Glutamatergic neuron (in vitro differentiated cells): ENCODE measurements at regions not wholly inside any gene's neighbourhood (a gene's known extent, or its start where the extent isn't known, plus 50 kb on each side); places are given as distances from the start of the nearest gene placed in this dataset.

ENCODE experiments used
- DNase-seq: peaks from one replicate; pipeline ENCODE4 v3.0.0; 2022
- H3K27ac Mint-ChIP-seq: one replicate; pipeline ENCODE4 v1.8.0; 2020; ENCODE audit warnings: mild to moderate bottlenecking, mixed read lengths, inconsistent platforms; ENCODE audit not compliant: unreplicated experiment
- H3K27me3 Mint-ChIP-seq: one replicate; pipeline ENCODE4 v1.8.0; 2020; ENCODE audit warnings: mild to moderate bottlenecking, moderate library complexity, mixed read lengths, inconsistent platforms; ENCODE audit not compliant: unreplicated experiment
- H3K36me3 Mint-ChIP-seq: one replicate; pipeline ENCODE4 v1.8.0; 2020; ENCODE audit warnings: mild to moderate bottlenecking, mixed read lengths, inconsistent platforms; ENCODE audit not compliant: unreplicated experiment
- H3K4me1 Mint-ChIP-seq: one replicate; pipeline ENCODE4 v1.8.0; 2020; ENCODE audit warnings: mild to moderate bottlenecking, low read depth, mixed read lengths, inconsistent platforms; ENCODE audit not compliant: unreplicated experiment
- H3K4me3 Mint-ChIP-seq: one replicate; pipeline ENCODE4 v1.8.0; 2020; ENCODE audit warnings: mild to moderate bottlenecking, mixed read lengths, inconsistent platforms; ENCODE audit not compliant: unreplicated experiment
- H3K9me3 Mint-ChIP-seq: one replicate; pipeline ENCODE4 v1.8.0; 2020; ENCODE audit warnings: mild to moderate bottlenecking, moderate library complexity, mixed read lengths, inconsistent platforms; ENCODE audit not compliant: unreplicated experiment
- TF ChIP-seq, protein P1 (sequence below): fragments of 200-600 bp; sonication (generic); IDR thresholded peaks from one replicate; pipeline ENCODE4 v1.5.0; 2021; ENCODE audit not compliant: partially characterized antibody, unreplicated experiment

DNA sequence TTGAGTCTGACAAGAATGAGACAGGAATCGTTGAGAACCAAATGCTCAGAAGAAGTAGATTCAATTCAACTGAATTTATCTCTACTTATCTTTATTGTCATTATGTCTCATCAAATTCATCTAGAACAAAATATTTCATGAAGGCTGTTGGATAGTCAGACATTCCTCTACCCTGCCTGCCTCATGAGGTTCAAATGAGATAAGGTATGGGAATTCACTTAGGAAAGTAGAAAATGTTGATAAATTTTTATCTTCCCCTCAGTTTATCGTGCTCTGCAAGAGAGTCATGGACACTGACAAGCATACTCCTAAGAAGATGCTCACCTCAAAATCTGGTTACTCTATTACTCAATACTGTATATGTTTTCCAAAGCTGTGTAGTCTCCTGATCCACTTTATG, 149.7 kb upstream of the CDIN1 start:
- H3K9me3 Mint-ChIP-seq, result no peaks in the 10 kb centered on the region
- H3K27me3 Mint-ChIP-seq, result no peaks in the 10 kb centered on the region
- TF ChIP-seq, protein P1, sequence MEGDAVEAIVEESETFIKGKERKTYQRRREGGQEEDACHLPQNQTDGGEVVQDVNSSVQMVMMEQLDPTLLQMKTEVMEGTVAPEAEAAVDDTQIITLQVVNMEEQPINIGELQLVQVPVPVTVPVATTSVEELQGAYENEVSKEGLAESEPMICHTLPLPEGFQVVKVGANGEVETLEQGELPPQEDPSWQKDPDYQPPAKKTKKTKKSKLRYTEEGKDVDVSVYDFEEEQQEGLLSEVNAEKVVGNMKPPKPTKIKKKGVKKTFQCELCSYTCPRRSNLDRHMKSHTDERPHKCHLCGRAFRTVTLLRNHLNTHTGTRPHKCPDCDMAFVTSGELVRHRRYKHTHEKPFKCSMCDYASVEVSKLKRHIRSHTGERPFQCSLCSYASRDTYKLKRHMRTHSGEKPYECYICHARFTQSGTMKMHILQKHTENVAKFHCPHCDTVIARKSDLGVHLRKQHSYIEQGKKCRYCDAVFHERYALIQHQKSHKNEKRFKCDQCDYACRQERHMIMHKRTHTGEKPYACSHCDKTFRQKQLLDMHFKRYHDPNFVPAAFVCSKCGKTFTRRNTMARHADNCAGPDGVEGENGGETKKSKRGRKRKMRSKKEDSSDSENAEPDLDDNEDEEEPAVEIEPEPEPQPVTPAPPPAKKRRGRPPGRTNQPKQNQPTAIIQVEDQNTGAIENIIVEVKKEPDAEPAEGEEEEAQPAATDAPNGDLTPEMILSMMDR, result no peak
- no peak overlapping the region for H3K4me3 Mint-ChIP-seq
- H3K36me3 Mint-ChIP-seq, result no peaks in the 10 kb centered on the region
- DNase-seq, result no peak
- H3K4me1 Mint-ChIP-seq, result no peaks in the 10 kb centered on the region
- H3K27ac Mint-ChIP-seq, result no peak overlapping the region

GRCh38 chr15:36430280-36430679, 149.1 kb upstream of the CDIN1 start:
- no peaks in the 10 kb centered on the region for H3K4me1 Mint-ChIP-seq
- H3K27ac Mint-ChIP-seq, result no peak overlapping the region
- TF ChIP-seq, protein P1, result no peak
- no peaks in the 10 kb centered on the region for H3K27me3 Mint-ChIP-seq
- H3K4me3 Mint-ChIP-seq, result no peak overlapping the region
- no peak for DNase-seq
- no peaks in the 10 kb centered on the region for H3K36me3 Mint-ChIP-seq
- no peaks in the 10 kb centered on the region for H3K9me3 Mint-ChIP-seq

DNA sequence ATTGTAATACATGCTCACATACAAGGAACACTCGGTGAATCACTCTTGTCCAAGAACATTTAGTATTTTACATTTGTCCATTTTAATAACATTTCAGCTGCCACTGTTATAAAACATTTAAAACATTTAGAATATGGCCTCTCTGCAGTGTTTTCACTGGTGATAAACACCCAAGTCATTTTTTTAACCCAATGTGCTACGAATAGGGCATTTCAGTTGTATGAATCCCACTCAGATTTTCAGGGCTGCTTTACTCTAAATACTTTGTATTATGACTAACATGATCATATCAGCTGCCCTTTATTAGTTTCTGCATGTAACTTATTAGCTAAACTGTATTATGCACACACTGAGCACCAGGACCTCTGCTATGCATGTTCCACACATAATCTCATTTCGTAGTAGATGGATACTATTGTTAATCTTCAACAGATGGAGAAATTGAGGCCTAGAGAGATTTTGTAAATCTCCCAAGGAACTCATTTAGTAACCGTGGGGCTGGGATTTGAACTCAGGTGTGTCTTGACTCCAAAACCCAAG, 148.6 kb upstream of the CDIN1 start:
- H3K4me1 Mint-ChIP-seq, result no peaks in the 10 kb centered on the region
- H3K27ac Mint-ChIP-seq, result no peak overlapping the region
- no peak overlapping the region for H3K4me3 Mint-ChIP-seq

GRCh38 chr15:36432161-36432560, 147.3 kb upstream of the CDIN1 start:
- H3K36me3 Mint-ChIP-seq, result no peaks in the 10 kb centered on the region

More for the DNA sequence above, 148.6 kb upstream of the CDIN1 start:
- no peaks in the 10 kb centered on the region for H3K27me3 Mint-ChIP-seq
- DNase-seq, result no peak
- H3K36me3 Mint-ChIP-seq, result no peaks in the 10 kb centered on the region
- TF ChIP-seq, protein P1, result no peak
- no peaks in the 10 kb centered on the region for H3K9me3 Mint-ChIP-seq

GRCh38 chr15:36434177-36434576, 145.2 kb upstream of the CDIN1 start:
- Mint-ChIP-seq H3K36me3 (no peaks in the 10 kb centered on the region), H3K9me3 (no peaks in the 10 kb centered on the region), H3K4me1 (no peaks in the 10 kb centered on the region), H3K27ac (no peak overlapping the region), H3K27me3 (no peaks in the 10 kb centered on the region), H3K4me3 (no peak overlapping the region)
- TF ChIP-seq, protein P1, result no peak
- DNase-seq, result no peak

More at GRCh38 chr15:36432161-36432560, 147.3 kb upstream of the CDIN1 start:
- TF ChIP-seq, protein P1, result no peak
- Mint-ChIP-seq H3K9me3 (no peaks in the 10 kb centered on the region), H3K27me3 (no peaks in the 10 kb centered on the region), H3K4me1 (no peaks in the 10 kb centered on the region), H3K27ac (no peak overlapping the region), H3K4me3 (no peak overlapping the region)
- DNase-seq, result no peak
